ENCODE measurements at regions not wholly inside any gene's neighbourhood (a gene's known extent, or its start where the extent isn't known, plus 50 kb on each side); places are given as distances from the start of the nearest gene placed in this dataset.
"Not testable (repeated sequence)": the region's sequence is repeated elsewhere in the genome, so short reads cannot be mapped to it uniquely, and the experiment has no call there.

GRCh38 chr16:79950932-79951719 is 350.6 kb upstream of the MAF start:
- DNase-seq (no peak), ATAC-seq (no peak)
- H3K36me3 Mint-ChIP-seq = no peaks in the 10 kb centered on the region
- peaks cover 0 to 3% (median 1%) of the 10 kb centered on the region in 5 donors for H3K27me3 Mint-ChIP-seq
- no peak overlapping the region for H3K27ac Mint-ChIP-seq
- no peak overlapping the region for H3K4me3 Mint-ChIP-seq
- H3K9me3 Mint-ChIP-seq = peaks cover 0 to 7% (median 0%) of the 10 kb centered on the region in 9 donors
- peaks cover 0 to 8% (median 0%) of the 10 kb centered on the region in 4 donors for H3K4me1 Mint-ChIP-seq
- POLR2A ChIA-PET = no interaction called here

DNA sequence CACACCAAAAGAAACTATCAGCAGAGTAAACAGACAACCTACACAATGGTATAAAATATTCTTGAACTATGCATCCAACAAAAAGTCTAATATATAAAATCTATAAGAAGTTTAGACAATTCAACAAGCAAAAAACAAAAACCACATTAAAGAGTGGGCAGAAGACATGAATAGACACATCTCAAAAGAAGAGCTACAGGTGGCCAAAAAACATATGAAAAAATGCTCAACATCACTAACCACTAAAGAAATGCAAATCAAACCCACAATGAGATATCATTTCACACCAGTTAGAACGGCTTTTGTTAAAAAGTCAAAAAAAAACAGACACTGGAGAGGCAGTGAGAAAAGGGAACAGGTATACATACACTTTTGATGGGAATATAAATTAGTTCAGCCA is 348.9 kb upstream of the MAF start:
- POLR2A ChIA-PET = no interaction called here
- no peak overlapping the region for H3K27ac Mint-ChIP-seq
- no peaks in the 10 kb centered on the region for H3K36me3 Mint-ChIP-seq
- peaks cover 0 to 3% (median 1%) of the 10 kb centered on the region in 5 donors for H3K27me3 Mint-ChIP-seq
- ATAC-seq (no peak), DNase-seq (no peak)
- H3K4me3 Mint-ChIP-seq = no peak overlapping the region
- peaks cover 0 to 8% (median 0%) of the 10 kb centered on the region in 4 donors for H3K4me1 Mint-ChIP-seq
- peaks cover 0 to 7% (median 0%) of the 10 kb centered on the region in 9 donors for H3K9me3 Mint-ChIP-seq

DNA sequence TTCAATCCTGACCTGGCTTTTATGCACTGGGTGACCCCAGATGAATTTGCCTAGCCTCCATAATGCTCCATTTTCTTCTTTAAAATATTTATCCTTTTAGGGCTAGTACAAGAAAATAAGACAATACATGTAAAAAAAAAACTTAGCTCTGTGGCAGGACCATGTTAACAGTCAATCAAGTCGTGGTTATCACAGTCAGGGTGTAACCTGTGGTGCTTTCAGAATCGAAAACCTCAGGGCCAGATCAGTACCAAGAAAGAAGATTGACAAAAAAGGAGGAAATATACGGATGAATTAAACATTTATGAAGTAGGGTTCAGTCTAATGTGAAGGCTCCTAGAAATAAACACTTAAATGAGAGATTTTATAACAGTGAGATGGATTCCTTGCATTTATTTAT is 347.2 kb upstream of the MAF start:
- Mint-ChIP-seq H3K4me1 (peaks cover 0 to 8% (median 0%) of the 10 kb centered on the region in 4 donors), H3K9me3 (peaks cover 0 to 7% (median 0%) of the 10 kb centered on the region in 9 donors), H3K4me3 (no peak overlapping the region), H3K27me3 (peaks cover 0 to 3% (median 1%) of the 10 kb centered on the region in 5 donors), H3K27ac (no peak overlapping the region), H3K36me3 (no peaks in the 10 kb centered on the region)
- POLR2A ChIA-PET = no interaction called here
- no peak for DNase-seq
- no peak for ATAC-seq

DNA sequence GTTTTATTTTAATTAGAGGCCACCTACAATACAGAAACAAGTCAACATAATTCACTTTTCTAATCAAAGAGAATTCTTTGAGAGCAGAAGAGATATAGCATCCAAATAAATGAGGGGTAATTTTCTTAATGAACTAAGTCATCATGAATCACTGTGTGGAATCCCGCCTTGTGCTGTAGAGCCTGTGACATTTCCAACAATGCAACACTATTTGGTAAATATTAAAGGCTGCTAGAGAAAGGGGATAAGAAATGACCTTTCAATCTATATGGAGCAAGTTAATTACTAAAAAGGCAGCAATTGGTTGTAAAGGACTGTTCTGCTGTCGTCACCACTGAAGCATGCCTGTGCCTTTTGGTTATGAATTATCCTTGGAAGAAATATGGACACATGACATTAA is 345.7 kb upstream of the MAF start:
- no peak overlapping the region for H3K27ac Mint-ChIP-seq
- H3K9me3 Mint-ChIP-seq = peaks cover 0 to under 1% (median 0%) of the 10 kb centered on the region in 9 donors
- ATAC-seq (no peak), DNase-seq (no peak)
- peaks cover 0 to 3% (median 1%) of the 10 kb centered on the region in 5 donors for H3K27me3 Mint-ChIP-seq
- peaks cover 0 to 8% (median 0%) of the 10 kb centered on the region in 4 donors for H3K4me1 Mint-ChIP-seq
- POLR2A ChIA-PET = no interaction called here
- H3K36me3 Mint-ChIP-seq = no peaks in the 10 kb centered on the region
- no peak overlapping the region for H3K4me3 Mint-ChIP-seq

GRCh38 chr16:79943736-79944135 is 343.2 kb upstream of the MAF start:
- H3K4me1 Mint-ChIP-seq = peaks cover 0 to 3% (median 0%) of the 10 kb centered on the region in 4 donors
- POLR2A ChIA-PET = no interaction called here
- no peaks in the 10 kb centered on the region for H3K9me3 Mint-ChIP-seq
- peaks cover 0 to 3% (median 1%) of the 10 kb centered on the region in 5 donors for H3K27me3 Mint-ChIP-seq
- no peak overlapping the region for H3K4me3 Mint-ChIP-seq
- ATAC-seq (no peak), DNase-seq (no peak)
- H3K27ac Mint-ChIP-seq = no peak overlapping the region
- H3K36me3 Mint-ChIP-seq = no peaks in the 10 kb centered on the region

DNA sequence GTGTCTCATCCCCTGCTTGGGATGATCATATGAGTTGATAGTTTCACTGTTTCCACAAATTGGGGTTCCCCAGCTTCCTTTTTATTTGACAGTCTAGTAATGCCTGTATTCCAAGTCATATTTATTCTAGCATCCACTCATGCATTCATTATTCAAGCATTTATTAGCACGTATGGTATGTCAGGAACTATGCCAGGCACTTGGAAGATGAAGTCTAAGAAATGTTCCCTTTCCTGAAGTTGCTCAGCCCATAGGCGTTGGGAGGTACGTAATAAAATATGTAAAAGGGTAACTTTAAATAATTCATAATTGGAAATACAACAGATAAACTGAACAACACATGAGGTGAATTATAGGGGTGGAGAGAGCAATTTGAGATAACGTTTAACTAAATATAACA is 338.0 kb upstream of the MAF start:
- Mint-ChIP-seq H3K27ac (no peak overlapping the region), H3K4me3 (no peak overlapping the region), H3K36me3 (no peaks in the 10 kb centered on the region), H3K27me3 (peaks cover 0 to 3% (median 0%) of the 10 kb centered on the region in 5 donors), H3K4me1 (no peaks in the 10 kb centered on the region), H3K9me3 (no peaks in the 10 kb centered on the region)
- POLR2A ChIA-PET = no interaction called here
- DNase-seq = no peak
- ATAC-seq = no peak

DNA sequence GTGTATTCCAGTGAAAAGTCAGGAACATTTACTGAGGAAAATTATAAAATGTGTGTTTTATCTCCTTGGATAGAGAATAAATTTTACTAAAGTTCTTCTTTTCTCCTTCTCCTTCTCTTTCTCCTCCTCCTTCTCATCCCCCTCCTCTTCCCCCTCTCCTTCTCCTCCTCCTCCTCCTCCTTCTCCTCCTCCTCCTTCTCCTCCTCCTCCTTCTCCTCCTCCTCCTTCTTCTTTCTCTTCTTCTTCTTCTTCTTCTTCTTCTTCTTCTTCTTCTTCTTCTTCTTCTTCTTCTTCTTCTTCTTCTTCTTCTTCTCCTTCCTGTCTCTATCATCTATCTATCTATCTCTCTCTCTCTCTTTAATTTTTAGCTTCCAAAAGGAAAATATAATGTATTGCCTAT is 337.1 kb upstream of the MAF start:
- H3K4me1 Mint-ChIP-seq, H3K9me3 Mint-ChIP-seq, H3K36me3 Mint-ChIP-seq, H3K27me3 Mint-ChIP-seq, H3K27ac Mint-ChIP-seq, POLR2A ChIA-PET, DNase-seq, H3K4me3 Mint-ChIP-seq, ATAC-seq: not testable (repeated sequence)

DNA sequence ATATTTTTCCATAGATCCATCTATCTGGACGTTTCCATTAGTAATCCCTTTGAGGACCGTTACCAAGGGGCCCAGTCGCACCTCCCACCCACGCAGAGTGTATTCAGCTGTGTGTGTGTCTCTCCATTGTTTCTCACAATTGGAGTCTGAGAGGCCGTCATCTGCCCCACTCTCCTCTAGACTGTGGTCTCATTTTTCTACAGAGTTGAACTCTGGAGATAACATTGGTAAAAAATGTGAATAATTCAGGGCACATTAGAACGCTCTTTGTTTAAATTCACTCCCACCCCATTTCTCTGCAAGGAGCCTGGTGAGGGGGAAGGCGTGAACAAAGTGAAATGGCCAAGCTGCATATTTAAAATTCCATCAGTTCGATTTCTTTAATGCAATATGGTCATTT is 333.1 kb upstream of the MAF start:
- H3K4me1 Mint-ChIP-seq = no peaks in the 10 kb centered on the region
- POLR2A ChIA-PET = no interaction called here
- H3K27me3 Mint-ChIP-seq = no peaks in the 10 kb centered on the region
- no peak overlapping the region for H3K27ac Mint-ChIP-seq
- H3K36me3 Mint-ChIP-seq = no peaks in the 10 kb centered on the region
- ATAC-seq (no peak), DNase-seq (no peak)
- peaks cover 0 to 4% (median 0%) of the 10 kb centered on the region in 9 donors for H3K9me3 Mint-ChIP-seq
- no peak overlapping the region for H3K4me3 Mint-ChIP-seq

- POLR2A ChIA-PET = no interaction called here
- no peak for ATAC-seq
- Mint-ChIP-seq H3K27ac (no peak overlapping the region), H3K4me1 (no peaks in the 10 kb centered on the region), H3K9me3 (peaks cover 0 to 4% (median 0%) of the 10 kb centered on the region in 9 donors), H3K4me3 (no peak overlapping the region), H3K36me3 (no peaks in the 10 kb centered on the region), H3K27me3 (no peaks in the 10 kb centered on the region)
- DNase-seq = no peak
These were observed 332.0 kb upstream of the MAF start for GRCh38 chr16:79932572-79932971.

GRCh38 chr16:79931721-79932120 is 331.2 kb upstream of the MAF start:
- H3K36me3 Mint-ChIP-seq = no peaks in the 10 kb centered on the region
- peaks cover 0 to 4% (median 0%) of the 10 kb centered on the region in 9 donors for H3K9me3 Mint-ChIP-seq
- no peak overlapping the region for H3K4me3 Mint-ChIP-seq
- DNase-seq (no peak), ATAC-seq (no peak)
- H3K27ac Mint-ChIP-seq = no peak overlapping the region
- H3K4me1 Mint-ChIP-seq = no peaks in the 10 kb centered on the region
- H3K27me3 Mint-ChIP-seq = no peaks in the 10 kb centered on the region
- POLR2A ChIA-PET = no interaction called here

- H3K4me1 Mint-ChIP-seq = no peaks in the 10 kb centered on the region
- no peak overlapping the region for H3K4me3 Mint-ChIP-seq
- no peaks in the 10 kb centered on the region for H3K36me3 Mint-ChIP-seq
- peaks cover 0 to 3% (median 0%) of the 10 kb centered on the region in 5 donors for H3K27me3 Mint-ChIP-seq
- no peak for DNase-seq
- no peak for ATAC-seq
- peaks cover 0 to 4% (median 0%) of the 10 kb centered on the region in 9 donors for H3K9me3 Mint-ChIP-seq
- H3K27ac Mint-ChIP-seq = no peak overlapping the region
- POLR2A ChIA-PET = no interaction called here
These were observed 328.9 kb upstream of the MAF start for GRCh38 chr16:79929260-79929965.

DNA sequence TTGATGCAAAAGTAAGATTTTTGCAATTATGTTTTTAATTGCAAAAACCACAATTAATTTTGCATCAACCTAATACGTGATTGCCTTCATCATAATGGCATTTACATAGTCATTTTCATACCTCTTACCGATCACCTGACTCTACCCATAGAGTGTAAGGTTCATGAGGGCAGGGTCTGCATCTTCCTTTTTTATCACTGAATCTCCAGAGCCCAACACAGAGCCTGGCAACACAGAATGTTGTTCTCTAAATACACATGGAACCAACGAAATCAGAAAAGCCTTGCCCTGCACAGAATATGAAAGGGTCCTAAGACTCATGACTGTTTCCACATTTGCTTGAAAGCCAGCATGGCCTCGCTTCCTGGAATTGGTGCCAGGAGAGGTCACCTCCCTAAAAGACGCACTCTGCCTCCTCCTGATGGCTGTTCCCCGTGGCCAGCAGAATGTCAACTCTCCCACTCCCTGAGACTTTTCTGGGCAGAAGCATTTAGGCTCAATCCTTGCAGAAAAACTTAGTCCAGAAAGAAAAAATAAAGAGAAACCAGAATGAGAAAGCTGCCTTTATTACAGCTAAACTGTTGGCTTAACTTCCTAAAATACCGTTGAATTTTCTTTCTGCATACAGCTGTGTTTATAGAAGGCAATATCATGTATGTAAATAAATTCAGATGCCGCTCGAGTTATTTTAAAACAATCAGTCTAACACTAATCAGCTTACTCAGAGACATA is 327.8 kb upstream of the MAF start:
- peaks cover 0 to 3% (median 0%) of the 10 kb centered on the region in 5 donors for H3K27me3 Mint-ChIP-seq
- no peaks in the 10 kb centered on the region for H3K36me3 Mint-ChIP-seq
- ATAC-seq (no peak), DNase-seq (no peak)
- H3K4me1 Mint-ChIP-seq = no peaks in the 10 kb centered on the region
- POLR2A ChIA-PET = no interaction called here
- H3K27ac Mint-ChIP-seq = no peak overlapping the region
- H3K9me3 Mint-ChIP-seq = peaks cover 0 to 4% (median 0%) of the 10 kb centered on the region in 9 donors
- H3K4me3 Mint-ChIP-seq = no peak overlapping the region

All from naive thymus-derived CD8-positive, alpha-beta T cell (primary cell).